HG02943 (cell line): ENCODE measurements at regions not wholly inside any gene's neighbourhood (a gene's known extent, or its start where the extent isn't known, plus 50 kb on each side); places are given as distances from the start of the nearest gene placed in this dataset.

Source experiments
- ATAC-seq: cut with Tn5 transposase; IDR thresholded peaks from one replicate; pipeline ENCODE4 v1.9.1; 2021; ENCODE audit warnings: mild to moderate bottlenecking, low read depth, moderate library complexity; ENCODE audit not compliant: unreplicated experiment

- no peak for ATAC-seq
Measured at GRCh38 chr2:217691920-217692666, 310.7 kb downstream of the TNS1 start.

GRCh38 chr2:217691516-217691915, 311.3 kb downstream of the TNS1 start:
- no peak for ATAC-seq

GRCh38 chr2:217689053-217689452, 313.7 kb downstream of the TNS1 start:
- ATAC-seq, result no peak

- no peak for ATAC-seq
Measured at GRCh38 chr2:217688494-217688893, 314.3 kb downstream of the TNS1 start.

- ATAC-seq, result no peak
Measured at GRCh38 chr2:217687771-217688170, 315.0 kb downstream of the TNS1 start.

GRCh38 chr2:217685255-217685605, 317.6 kb downstream of the TNS1 start:
- ATAC-seq, result no peak

GRCh38 chr2:217684431-217685254, 318.2 kb downstream of the TNS1 start:
- no peak for ATAC-seq

GRCh38 chr2:217683106-217683870, 319.5 kb downstream of the TNS1 start:
- no peak for ATAC-seq

GRCh38 chr2:217681791-217682190, 321.0 kb downstream of the TNS1 start:
- ATAC-seq, result no peak

GRCh38 chr2:217680381-217680780, 322.4 kb downstream of the TNS1 start:
- ATAC-seq, result no peak

- ATAC-seq, result no peak
Measured at GRCh38 chr2:217673627-217674026, 329.2 kb downstream of the TNS1 start.

- ATAC-seq, result no peak
Measured at GRCh38 chr2:217672472-217672871, 330.3 kb downstream of the TNS1 start.

- no peak for ATAC-seq
Measured at GRCh38 chr2:217671871-217672270, 330.9 kb downstream of the TNS1 start.

- ATAC-seq, result no peak
Measured at GRCh38 chr2:217671075-217671474, 331.7 kb downstream of the TNS1 start.

GRCh38 chr2:217669831-217670230, 333.0 kb downstream of the TNS1 start:
- ATAC-seq, result no peak

- ATAC-seq, result no peak
Measured at GRCh38 chr2:217667512-217667911, 335.3 kb downstream of the TNS1 start.

- ATAC-seq, result no peak
Measured at GRCh38 chr2:217667035-217667434, 335.8 kb downstream of the TNS1 start.

- no peak for ATAC-seq
Measured at GRCh38 chr2:217666338-217666737, 336.5 kb downstream of the TNS1 start.

- ATAC-seq, result no peak
Measured at GRCh38 chr2:217664761-217665160, 338.0 kb downstream of the TNS1 start.

- ATAC-seq, result no peak
Measured at GRCh38 chr2:217662984-217663602, 339.7 kb downstream of the TNS1 start.

GRCh38 chr2:217661378-217661777, 341.4 kb downstream of the TNS1 start:
- no peak for ATAC-seq
